ENCODE measurements at regions not wholly inside any gene's neighbourhood (a gene's known extent, or its start where the extent isn't known, plus 50 kb on each side); places are given as distances from the start of the nearest gene placed in this dataset.

- H3K27ac ChIP-seq (ENCODE audit: low read depth, low read length, poor library complexity, severe bottlenecking), result no peak overlapping the region
These were observed 73.9 kb downstream of the WNT5A start for GRCh38 chr3:55413236-55413635.

GRCh38 chr3:55412545-55412944 lies 74.6 kb downstream of the WNT5A start:
- Histone ChIP-seq H3K27me3 (ENCODE audit: insufficient read depth, low read length) (no peaks in the 10 kb centered on the region), H3K4me2 (ENCODE audit: low read length) (no peak overlapping the region), H3F3A (ENCODE audit: insufficient read depth, low read length) (no peaks in the 10 kb centered on the region), H2AFZ (ENCODE audit: low read length) (no peak overlapping the region), H3K9me2 (ENCODE audit: low read depth, low read length) (no peaks in the 10 kb centered on the region), H4K20me1 (ENCODE audit: insufficient read depth, low read length) (no peaks in the 10 kb centered on the region), H3K9me3 (ENCODE audit: low read length) (no peaks in the 10 kb centered on the region), H3K79me2 (ENCODE audit: insufficient read depth, low read length) (no peaks in the 10 kb centered on the region), H3K27ac (ENCODE audit: low read depth, low read length, poor library complexity, severe bottlenecking) (no peak overlapping the region), H3K4me1 (ENCODE audit: insufficient read depth, low read length, severe bottlenecking) (no peaks in the 10 kb centered on the region), H3K9ac (ENCODE audit: low read length) (no peak overlapping the region), H3K36me3 (ENCODE audit: insufficient read depth, low read length) (no peaks in the 10 kb centered on the region), H3K4me3 (ENCODE audit: low read depth, low read length, poor library complexity, severe bottlenecking) (no peak overlapping the region)
- TF ChIP-seq EZH2 (IDR thresholded peaks at IDR 0.05; ENCODE audit: borderline replicate concordance, low read length), result no peak
- TF ChIP-seq CTCF (IDR thresholded peaks at IDR 0.05; ENCODE audit: low read length), result no peak

More at GRCh38 chr3:55413236-55413635, 73.9 kb downstream of the WNT5A start:
- no peaks in the 10 kb centered on the region for H3K36me3 ChIP-seq (ENCODE audit: insufficient read depth, low read length)
- TF ChIP-seq CTCF (IDR thresholded peaks at IDR 0.05; ENCODE audit: low read length) (no peak), EZH2 (IDR thresholded peaks at IDR 0.05; ENCODE audit: borderline replicate concordance, low read length) (no peak)
- H3K9me2 ChIP-seq (ENCODE audit: low read depth, low read length), result no peaks in the 10 kb centered on the region
- no peak overlapping the region for H3K4me3 ChIP-seq (ENCODE audit: low read depth, low read length, poor library complexity, severe bottlenecking)
- no peaks in the 10 kb centered on the region for H3K27me3 ChIP-seq (ENCODE audit: insufficient read depth, low read length)
- H3F3A ChIP-seq (ENCODE audit: insufficient read depth, low read length), result no peaks in the 10 kb centered on the region
- no peak overlapping the region for H3K9ac ChIP-seq (ENCODE audit: low read length)
- H3K4me2 ChIP-seq (ENCODE audit: low read length), result no peak overlapping the region
- no peaks in the 10 kb centered on the region for H4K20me1 ChIP-seq (ENCODE audit: insufficient read depth, low read length)
- no peaks in the 10 kb centered on the region for H3K4me1 ChIP-seq (ENCODE audit: insufficient read depth, low read length, severe bottlenecking)
- no peak overlapping the region for H2AFZ ChIP-seq (ENCODE audit: low read length)
- no peaks in the 10 kb centered on the region for H3K9me3 ChIP-seq (ENCODE audit: low read length)
- H3K79me2 ChIP-seq (ENCODE audit: insufficient read depth, low read length), result no peaks in the 10 kb centered on the region

GRCh38 chr3:55409806-55410205 lies 77.3 kb downstream of the WNT5A start:
- Histone ChIP-seq H3K9me2 (ENCODE audit: low read depth, low read length) (no peaks in the 10 kb centered on the region), H3K27me3 (ENCODE audit: insufficient read depth, low read length) (no peaks in the 10 kb centered on the region), H2AFZ (ENCODE audit: low read length) (no peak overlapping the region), H3K36me3 (ENCODE audit: insufficient read depth, low read length) (no peaks in the 10 kb centered on the region), H3K27ac (ENCODE audit: low read depth, low read length, poor library complexity, severe bottlenecking) (no peak overlapping the region), H3F3A (ENCODE audit: insufficient read depth, low read length) (no peaks in the 10 kb centered on the region), H3K9ac (ENCODE audit: low read length) (no peak overlapping the region), H3K4me3 (ENCODE audit: low read depth, low read length, poor library complexity, severe bottlenecking) (no peak overlapping the region), H3K4me1 (ENCODE audit: insufficient read depth, low read length, severe bottlenecking) (no peaks in the 10 kb centered on the region), H3K4me2 (ENCODE audit: low read length) (no peak overlapping the region), H3K9me3 (ENCODE audit: low read length) (no peaks in the 10 kb centered on the region), H3K79me2 (ENCODE audit: insufficient read depth, low read length) (no peaks in the 10 kb centered on the region), H4K20me1 (ENCODE audit: insufficient read depth, low read length) (no peaks in the 10 kb centered on the region)
- TF ChIP-seq EZH2 (IDR thresholded peaks at IDR 0.05; ENCODE audit: borderline replicate concordance, low read length) (no peak), CTCF (IDR thresholded peaks at IDR 0.05; ENCODE audit: low read length) (no peak)

All from OCI-LY1 (cell line).